Activated effector memory CD4-positive, alpha-beta T cell treated with anti-CD3 and anti-CD28 coated beads, Interleukin-2, amount 50 U/mL, for 16 hours (primary cell): ENCODE measurements at regions not wholly inside any gene's neighbourhood (a gene's known extent, or its start where the extent isn't known, plus 50 kb on each side); places are given as distances from the start of the nearest gene placed in this dataset.
"Not testable (repeated sequence)": the region's sequence is repeated elsewhere in the genome, so short reads cannot be mapped to it uniquely, and the experiment has no call there.

Experiments
- DNase-seq: peaks from one replicate; pipeline ENCODE4 v3.0.0-alpha.2; 2020

DNA sequence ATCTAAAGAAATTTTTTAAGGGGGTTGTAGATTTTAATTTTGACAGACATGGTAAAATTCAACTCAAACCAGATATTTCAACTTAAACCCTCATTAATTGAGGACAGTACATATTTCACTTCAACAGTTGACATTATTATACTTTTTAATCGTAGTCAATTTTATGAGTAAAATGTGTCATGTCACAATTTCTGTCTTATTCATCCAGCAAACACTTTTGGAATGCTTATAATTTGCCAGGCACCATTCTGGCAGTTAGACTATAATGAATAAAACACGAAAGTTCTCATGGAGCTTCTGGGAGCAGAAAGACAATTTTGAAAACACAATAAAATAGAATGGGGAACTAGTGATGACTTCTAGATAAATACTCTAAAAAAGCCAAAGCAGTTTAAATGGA lies 1094.8 kb downstream of the SUCLG1 start:
- DNase-seq: no peak

DNA sequence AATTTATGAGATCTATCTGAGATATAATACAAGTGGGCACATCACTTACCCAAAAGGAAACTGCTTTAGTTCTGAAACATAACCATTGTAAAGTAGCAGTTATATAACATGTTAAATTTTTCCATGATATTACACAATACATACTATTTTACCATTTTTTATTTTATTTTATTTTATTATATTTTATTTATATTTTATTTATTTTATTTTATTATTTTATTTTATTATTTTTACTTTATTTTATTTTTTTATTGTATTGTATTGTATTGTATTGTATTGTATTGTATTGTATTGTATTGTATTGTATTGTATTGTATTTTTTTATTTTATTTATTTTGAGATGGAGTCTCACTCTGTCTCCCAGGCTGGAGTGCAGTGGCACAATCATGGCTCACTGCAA lies 1095.9 kb downstream of the SUCLG1 start:
- not testable (repeated sequence) for DNase-seq

DNA sequence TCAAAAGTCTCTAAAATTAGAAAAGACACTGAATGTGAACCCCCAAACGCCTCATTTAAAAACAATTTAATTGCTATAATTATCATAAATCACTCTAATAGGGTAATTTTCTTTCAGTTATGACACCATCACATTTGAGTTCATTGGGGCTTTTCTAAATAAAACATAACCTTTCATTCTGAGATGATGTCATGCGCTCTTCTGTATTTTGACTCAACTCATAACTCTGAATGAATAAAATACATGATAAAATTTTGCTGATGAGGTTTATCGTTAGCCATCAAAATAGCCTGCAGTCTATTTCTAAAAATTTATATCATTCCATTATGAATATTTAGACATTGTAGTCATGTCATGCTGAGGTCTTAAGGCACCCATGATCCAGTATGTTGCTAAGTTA lies 1099.7 kb downstream of the SUCLG1 start:
- DNase-seq: no peak

DNA sequence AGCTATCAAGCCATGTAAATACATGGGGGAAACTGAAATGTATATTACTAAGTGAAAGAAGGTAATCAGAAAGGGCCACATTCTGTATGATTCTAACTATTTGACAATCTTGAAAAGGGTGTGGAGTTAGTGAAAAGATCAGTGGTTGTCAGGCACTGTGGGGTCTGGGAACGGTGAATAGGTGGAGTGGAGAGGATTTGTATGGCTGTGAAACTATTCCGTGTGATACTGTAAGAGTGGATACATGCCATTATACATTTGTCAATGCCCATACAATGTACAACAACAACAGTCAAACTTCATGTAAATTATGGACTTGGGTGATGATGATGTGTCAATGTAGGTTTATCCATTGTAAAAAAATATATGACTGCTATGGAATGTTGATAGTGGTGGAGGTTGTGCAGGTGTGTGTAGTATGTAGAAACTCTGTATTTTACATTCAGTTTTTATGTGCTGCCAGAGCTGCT lies 1116.2 kb downstream of the SUCLG1 start:
- no peak for DNase-seq

DNA sequence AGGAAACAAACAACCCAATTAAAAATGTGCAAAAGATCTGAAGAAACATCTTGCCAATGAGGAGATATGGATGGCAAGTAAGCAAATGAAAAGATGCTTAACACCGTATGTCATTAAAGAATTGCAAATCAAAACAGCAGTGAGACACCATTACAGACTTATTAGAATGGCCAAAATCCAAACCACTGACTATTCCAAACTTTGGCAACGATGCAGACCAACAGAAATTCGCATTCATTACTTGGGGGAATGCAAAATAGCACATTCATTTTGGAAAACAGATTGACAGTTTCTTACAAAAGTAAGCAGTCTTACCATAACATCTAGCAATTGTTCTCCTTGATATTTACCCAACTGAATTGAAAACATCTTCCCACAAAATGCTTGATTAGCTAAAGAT lies 1118.7 kb downstream of the SUCLG1 start:
- DNase-seq: no peak

DNA sequence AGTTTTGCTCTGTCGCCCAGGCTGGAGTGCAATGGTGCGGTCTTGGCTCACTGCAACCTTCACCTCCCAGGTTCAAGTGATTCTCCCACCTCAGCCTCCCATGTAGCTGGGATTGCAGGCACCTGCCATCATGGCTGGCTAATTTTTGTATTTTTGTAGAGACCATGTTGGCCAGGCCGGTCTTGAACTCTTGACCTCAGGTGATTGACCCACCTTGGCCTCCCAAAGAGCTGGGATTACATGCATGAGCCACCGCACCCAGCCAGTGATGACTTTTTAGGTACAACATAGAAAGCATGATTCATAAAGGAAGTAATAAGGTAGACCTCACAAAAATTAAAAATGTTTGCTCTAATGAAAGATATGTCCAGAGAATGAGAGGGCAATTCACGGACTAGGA lies 1119.1 kb downstream of the SUCLG1 start:
- not testable (repeated sequence) for DNase-seq

DNA sequence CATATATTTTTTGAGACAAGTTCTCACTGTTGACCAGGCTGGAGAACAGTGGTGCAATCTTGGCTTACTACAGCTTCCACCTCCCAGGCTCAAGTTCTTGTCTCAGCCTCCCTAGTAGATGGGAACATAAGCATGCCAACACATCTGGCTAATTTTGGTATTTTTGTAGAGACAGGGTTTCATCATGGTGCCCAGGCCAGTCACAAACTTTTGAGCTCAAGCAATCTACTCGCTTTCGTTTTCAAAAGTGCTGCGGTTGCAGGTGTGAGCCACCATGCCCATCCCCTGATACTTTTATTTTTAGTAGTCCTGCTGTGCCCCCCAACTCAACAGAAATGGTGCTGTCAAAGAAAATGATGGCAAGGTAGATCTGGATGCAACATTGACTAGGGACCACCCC lies 1127.3 kb downstream of the SUCLG1 start:
- no peak for DNase-seq

DNA sequence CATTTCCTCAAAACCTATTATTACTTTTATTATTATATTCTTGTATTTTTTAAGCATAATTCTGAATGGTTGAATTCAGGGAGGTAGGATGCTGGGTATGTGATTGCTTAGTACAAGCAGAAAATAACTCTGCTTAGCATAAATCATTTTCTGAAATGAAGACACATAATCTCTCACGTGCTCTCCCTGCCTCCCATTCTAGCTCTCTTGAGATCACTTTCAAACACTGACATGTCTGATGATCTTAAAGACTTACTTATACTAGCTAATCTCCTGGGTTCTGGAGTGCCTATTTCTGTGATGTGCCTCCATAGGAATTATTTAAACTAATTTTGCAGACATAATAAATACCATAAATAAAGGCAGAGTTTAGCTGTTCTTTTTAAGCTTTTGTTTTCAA lies 1136.0 kb downstream of the SUCLG1 start:
- DNase-seq: no peak

DNA sequence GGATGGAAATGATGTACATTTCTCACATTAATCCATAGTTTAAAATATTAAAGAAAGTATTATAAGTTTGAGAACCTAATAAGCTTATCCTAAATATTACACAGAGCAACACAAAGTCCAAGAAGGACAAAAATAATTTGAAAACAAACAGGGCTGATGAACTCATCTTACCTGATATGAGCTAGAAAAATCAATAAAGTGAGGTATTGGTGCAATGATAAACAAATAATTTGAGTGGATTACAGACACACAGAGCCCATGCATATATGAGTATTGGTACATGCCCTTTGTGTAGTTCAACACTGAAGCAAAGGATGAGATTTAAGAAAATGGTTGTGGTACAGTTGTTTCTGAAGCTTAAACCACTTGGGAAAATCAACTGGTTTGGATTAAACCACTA lies 1139.0 kb downstream of the SUCLG1 start:
- DNase-seq: no peak

DNA sequence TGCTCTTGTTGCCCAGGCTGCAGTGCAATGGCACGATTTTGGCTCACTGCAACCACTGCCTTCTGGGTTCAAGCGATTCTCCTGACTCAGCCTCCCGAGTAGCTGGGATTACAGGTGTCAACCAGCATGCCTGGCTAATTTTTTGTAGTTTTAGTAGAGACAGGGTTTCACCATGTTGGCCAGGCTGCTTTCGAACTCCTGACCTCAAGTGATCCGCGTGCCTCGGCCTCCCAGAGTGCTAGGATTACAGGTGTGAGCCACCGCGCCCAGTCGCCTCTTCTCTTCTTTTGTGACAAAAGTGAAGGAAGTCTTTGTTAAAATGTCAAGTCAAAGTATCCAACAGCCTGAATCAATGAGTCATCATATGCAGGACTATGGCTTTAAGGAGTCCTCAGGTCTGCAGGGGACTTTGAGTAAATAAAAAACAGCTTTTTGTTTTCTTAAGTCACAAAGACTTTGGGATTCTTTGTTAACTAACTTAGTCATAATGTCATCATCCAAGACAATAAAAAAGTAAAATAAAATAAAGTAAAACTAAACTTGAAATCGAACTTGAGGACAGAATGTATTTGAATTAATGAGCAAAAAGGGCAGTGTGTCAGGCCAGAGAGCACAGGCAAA lies 1153.2 kb downstream of the SUCLG1 start:
- DNase-seq: no peak

DNA sequence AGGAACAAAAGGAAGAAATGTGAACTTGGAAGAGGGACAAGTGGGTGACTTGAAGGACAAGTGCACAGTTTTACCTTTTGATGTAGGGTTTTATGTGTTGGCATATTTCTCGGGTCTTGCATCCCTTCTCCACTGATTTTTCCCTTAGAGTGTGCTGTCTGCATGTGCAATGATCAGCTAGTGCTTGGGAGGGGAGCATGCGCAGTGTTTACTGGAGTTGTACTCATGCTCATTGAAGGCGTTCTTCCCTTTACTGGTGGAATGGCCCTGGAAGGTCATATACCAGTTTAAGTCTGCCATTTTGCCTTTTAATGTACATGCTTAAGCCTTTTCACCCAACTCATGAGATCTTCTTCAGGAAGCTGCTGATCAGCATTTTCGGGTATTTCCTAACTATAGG lies 1168.0 kb downstream of the SUCLG1 start:
- DNase-seq: no peak

DNA sequence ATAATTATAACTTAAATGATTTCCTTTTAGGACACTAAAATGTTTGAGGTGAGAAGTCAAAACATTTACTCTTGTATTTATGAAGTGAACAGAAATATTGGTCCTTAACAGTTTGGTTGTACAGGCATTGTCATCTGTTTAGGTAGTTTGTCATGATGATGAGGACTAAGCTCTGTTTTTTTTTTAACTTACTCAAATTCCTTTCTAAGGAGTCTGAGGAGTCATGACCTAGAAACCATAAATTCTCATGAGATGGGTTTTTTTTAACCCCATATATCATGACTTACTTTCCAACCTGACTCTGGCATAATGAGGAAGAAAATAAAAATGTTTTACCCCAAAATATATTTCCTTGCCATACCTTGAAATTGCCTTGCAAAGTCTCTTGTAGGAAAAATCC lies 1176.2 kb downstream of the SUCLG1 start:
- no peak for DNase-seq

DNA sequence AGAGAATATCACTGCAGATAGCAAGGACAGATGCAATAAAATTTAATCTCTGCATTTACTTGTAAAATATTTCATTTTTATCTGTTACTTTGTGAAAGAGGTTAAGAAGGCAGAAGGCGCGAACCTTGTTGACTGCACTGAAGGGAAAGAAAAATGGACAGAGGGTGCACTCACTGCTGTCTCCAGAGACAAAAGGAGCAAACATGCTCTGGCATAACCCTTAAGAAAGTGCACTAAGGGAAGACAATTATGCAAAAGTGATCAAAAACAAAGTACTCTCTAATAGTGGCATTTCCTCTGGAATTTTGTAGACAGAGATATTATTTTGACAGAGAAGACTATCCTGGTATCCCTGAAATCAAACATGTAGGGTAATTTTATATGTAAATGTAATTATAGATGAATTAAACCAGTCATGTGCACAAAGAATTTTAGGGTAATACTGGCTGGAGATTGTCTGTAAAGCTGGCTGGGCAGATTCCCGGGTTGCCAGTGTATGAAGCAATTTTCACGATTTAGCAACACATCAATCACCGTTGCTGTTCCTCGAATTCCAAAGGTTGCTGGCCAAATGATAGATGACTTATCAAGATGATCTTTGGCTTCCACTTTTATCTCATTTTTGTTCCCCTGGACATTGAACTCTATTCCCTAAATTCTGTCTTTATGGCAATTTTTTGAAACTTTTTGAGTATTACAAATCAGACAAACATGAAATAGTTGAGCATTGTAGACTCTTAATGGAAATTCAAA lies 1176.9 kb downstream of the SUCLG1 start:
- no peak for DNase-seq

DNA sequence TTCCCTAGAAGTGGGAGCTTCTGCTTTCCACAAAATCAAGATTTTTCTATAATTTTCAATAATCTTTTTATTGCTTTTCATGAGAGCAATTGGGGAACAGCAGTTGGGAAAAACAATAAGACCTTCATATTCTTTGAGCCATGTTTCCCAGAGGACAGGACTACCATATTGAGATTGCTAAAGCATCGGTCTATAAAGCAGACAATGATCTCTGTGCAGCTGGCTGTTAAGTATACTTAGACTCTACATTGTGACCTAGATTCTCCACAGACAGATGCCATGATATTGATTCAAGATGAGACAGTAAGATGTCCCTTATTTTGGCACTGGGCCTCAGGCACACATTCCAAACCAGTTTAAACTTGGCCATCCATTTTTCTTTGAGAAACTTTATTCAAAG lies 1178.7 kb downstream of the SUCLG1 start:
- no peak for DNase-seq

DNA sequence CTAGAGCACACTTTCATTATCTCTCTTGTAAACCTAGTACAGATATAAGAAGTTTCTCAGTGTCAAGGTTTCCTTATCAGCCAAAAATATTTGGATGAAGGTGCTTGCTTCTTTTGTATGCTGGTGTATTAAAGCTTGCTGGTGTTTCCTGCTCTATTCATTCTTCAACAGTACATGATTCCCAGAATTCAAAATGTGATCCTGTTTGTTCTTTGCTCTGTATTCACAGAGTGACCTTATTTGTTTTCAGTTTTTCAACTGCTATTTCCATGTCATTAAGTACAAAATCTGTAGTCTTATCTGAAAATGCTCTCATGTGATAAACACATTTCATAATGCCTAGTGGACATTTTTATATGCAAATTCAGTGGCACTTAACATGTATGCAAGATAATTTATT lies 1185.8 kb downstream of the SUCLG1 start:
- no peak for DNase-seq

DNA sequence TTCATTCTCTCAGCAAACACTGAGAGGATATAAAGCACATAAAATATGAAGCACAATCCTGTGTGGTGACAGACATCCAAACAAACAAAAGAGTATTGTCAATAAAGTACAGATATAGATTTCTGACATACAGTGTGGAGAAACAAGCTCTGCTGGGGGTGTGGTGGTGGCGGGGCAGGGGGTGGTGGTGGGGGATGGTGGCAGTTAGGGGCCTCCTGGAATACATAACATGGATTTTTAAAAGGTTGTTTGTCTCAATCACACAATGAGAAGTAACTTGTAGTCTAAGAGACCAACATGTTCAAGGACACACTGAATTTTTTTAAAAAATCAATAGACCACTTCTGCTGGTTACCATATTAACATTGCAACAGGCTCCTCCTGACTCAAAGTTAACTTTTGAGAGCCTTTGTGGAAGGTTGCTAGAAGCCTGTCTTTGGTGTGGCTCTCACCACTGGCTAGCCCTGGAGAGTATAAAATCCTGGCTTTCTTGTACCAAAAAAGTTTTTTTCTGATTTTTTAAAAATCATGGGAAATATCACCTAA lies 1197.4 kb downstream of the SUCLG1 start:
- no peak for DNase-seq

DNA sequence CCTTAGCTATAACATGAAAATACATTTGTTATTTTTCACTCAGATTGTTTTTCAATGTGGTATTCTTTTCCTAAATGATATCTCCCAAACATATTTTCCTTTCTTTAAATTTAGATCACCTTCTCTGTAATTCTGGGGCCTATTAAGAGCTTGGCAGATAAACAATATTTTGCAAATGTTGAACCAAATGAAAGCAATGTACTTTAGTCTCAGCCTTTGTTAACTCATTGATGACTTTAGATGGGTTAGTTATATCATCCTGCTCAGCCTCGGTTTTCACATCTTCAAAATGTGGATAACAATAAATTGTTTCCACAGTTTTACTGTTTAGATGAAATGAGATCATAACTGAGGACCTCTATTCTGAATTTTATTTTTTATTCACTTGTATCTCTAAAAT lies 1205.2 kb downstream of the SUCLG1 start:
- DNase-seq: no peak

DNA sequence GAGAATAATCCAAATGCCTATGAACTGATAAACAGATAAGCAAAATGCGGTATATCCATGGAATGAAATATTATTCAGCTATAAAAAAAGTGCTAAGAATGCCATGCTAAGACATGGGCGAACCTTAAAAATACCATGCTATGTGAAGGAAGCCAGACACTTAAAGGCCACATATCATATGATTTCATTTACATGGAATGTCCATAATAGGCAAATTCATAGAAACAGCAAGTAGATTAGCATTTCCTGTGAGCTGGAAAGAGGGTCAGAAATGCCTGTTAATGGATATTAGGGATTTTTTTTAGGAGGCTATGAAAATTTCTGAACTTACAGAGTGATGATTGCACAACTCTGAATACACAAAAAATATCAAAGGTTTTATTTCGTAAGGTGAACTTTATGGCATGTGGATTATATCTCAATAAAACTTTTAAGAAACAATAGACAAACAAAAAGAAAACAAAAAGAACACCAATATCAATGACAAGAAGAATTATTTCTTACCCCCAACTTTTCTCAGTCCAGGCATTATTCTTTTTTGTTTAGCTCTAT lies 1207.7 kb downstream of the SUCLG1 start:
- no peak for DNase-seq

DNA sequence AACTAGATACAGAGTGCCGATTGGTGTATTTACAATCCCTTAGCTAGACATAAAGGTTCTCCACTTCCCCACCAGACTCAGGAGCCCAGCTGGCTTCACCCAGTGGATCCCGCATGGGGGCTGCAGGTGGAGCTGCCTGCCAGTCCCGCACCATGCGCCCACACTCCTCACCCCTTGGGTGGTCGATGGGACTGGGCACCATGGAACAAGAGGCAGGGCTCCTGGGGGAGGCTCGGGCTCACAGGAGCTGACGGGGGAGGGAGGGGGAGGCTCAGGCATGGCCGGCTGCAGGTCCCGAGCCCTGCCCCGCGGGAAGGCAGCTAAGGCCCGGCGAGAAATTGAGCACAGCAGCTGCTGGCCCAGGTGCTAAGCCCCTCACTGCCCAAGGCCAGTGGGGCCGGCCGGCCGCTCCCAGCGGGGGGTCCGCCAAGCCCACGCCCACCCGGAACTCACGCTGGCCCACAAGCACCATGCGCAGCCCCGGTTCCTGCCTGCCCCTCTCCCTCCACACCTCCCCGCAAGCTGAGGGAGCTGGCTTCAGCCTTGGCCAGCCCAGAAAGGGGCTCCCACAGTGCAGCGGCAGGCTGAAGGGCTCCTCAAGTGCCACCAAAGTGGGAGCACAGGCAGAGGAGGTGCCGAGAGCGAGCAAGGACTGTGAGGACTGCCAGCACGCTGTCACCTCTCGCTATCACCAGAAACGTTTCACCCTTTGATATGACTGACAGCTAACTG lies 1213.1 kb downstream of the SUCLG1 start:
- not testable (repeated sequence) for DNase-seq

DNA sequence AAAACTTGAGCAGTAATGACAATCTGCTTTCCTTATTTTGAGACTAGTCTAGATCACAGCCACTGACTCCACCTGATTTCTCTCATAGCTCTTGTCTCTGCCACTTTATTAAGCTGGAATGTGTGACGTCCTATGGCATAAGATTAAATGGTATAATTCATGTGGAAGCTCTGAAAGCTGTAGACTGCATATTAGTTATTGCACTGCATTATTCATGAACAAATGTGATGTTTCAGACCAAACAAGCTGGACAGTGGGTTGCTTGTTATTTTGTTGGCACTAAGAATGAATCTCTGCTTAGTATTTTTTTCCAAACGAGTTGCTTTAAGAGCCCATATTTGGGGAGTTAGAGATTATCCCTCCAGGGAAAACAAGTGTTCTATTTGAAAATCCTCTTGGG lies 1218.5 kb downstream of the SUCLG1 start:
- DNase-seq: no peak

DNA sequence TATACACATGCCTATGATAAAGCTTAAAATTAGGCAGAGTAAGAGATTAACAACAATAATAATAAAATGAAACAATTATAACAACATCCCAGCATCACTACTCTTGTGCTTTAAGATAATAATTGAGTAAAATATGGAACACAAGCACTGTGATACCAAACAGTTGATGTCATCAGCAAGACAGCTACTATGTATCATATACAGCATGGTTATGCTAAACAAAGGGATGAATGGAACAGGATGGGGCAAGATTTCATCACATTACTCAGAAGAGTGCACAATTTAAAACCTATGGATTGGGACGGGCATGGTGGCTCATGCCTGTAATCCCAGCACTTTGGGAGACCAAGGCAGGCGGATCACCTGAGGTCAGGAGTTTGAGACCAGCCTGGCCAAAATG lies 1221.0 kb downstream of the SUCLG1 start:
- no peak for DNase-seq

DNA sequence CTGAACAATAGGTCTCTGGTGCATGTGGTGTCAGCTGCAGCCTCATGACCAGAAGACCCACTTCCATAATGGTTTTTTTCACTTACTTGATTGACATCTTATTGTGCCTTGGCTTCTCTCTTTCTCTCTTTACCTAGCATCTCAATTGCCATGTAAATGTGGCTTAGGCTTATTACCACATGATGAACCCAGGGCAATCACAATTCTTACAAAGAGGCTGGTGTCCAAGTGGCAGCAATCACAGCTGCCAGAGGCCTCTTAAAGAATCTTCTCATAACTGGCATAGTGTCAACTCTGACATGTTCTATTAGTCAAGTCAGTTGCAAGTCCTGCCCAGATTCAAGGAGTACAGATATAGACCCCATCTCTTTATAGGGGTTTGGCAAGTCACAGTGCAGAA lies 1224.8 kb downstream of the SUCLG1 start:
- DNase-seq: no peak

DNA sequence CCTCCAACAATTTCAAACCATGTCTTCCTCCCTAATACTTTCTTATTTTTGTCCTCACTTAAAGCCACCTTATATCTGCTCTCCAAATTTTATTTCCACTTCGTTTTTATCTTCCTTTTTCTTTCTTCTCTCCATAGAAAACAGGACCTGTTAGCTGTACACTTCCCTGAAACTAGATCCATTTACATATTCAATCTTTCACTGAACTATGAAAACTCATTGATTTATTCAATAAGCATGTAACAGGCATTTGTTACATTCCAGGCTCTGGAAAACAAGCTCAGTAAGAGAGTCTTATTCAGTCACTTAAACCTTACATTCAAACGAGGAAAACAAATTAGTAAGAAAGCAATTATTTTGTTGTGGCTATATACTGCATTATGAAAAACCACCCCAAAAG lies 1225.3 kb downstream of the SUCLG1 start:
- no peak for DNase-seq

DNA sequence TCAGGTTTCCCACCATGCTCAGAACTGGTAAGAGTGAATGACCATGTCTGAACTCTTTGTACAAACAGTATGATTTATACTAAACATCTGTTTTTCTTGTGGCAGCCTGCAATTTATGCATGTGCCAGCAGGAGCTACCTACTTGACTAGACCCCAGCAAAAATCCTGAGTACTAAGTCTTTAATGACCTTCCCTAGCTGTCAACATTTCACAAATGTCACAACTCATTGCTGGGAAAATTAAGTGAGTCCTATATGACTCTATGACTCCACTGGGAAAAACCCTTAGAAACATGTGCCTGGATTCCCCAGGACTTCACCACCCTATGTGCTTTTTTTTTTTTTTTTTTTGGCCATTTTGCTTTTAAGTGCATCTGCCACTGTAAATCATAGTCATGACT lies 1225.8 kb downstream of the SUCLG1 start:
- DNase-seq: no peak
